Stimulated activated CD4-positive, alpha-beta T cell treated with anti-CD3 and anti-CD28 coated beads, Interleukin-2, amount 100 ng/mL, for 48 hours (primary cell): ENCODE measurements at regions not wholly inside any gene's neighbourhood (a gene's known extent, or its start where the extent isn't known, plus 50 kb on each side); places are given as distances from the start of the nearest gene placed in this dataset.

ENCODE experiments used
- DNase-seq, 2 donors: peaks; one replicate each; pipeline ENCODE4 v3.0.0-alpha.2; 2020

- no peak for DNase-seq
Observed at GRCh38 chr17:6208608-6209180, 138.5 kb downstream of the WSCD1 start.

- no peak for DNase-seq
Observed at GRCh38 chr17:6205525-6205924, 135.3 kb downstream of the WSCD1 start.

- DNase-seq, result no peak
Observed at GRCh38 chr17:6205033-6205432, 134.9 kb downstream of the WSCD1 start.

- no peak for DNase-seq
Observed at GRCh38 chr17:6204203-6204722, 134.1 kb downstream of the WSCD1 start.

- no peak for DNase-seq
Observed at GRCh38 chr17:6196355-6196754, 126.2 kb downstream of the WSCD1 start.

- no peak for DNase-seq
Observed at GRCh38 chr17:6195123-6195522, 124.9 kb downstream of the WSCD1 start.

- DNase-seq, result no peak
Observed at GRCh38 chr17:6191405-6192324, 121.5 kb downstream of the WSCD1 start.

GRCh38 chr17:6187836-6188235 lies 117.7 kb downstream of the WSCD1 start:
- DNase-seq, result no peak

GRCh38 chr17:6186998-6187397 lies 116.8 kb downstream of the WSCD1 start:
- no peak for DNase-seq

GRCh38 chr17:6184508-6184907 lies 114.3 kb downstream of the WSCD1 start:
- no peak for DNase-seq

GRCh38 chr17:6179017-6179416 lies 108.8 kb downstream of the WSCD1 start:
- DNase-seq, result no peak

GRCh38 chr17:6177941-6178694 lies 107.9 kb downstream of the WSCD1 start:
- no peak for DNase-seq
